HG03280 (cell line): ENCODE measurements at regions not wholly inside any gene's neighbourhood (a gene's known extent, or its start where the extent isn't known, plus 50 kb on each side); places are given as distances from the start of the nearest gene placed in this dataset.
"Not testable (repeated sequence)": the region's sequence is repeated elsewhere in the genome, so short reads cannot be mapped to it uniquely, and the experiment has no call there.

Experiments
- ATAC-seq: cut with Tn5 transposase; IDR thresholded peaks from one replicate; pipeline ENCODE4 v1.9.1; 2021; ENCODE audit warnings: mild to moderate bottlenecking, moderate library complexity; ENCODE audit not compliant: unreplicated experiment

DNA sequence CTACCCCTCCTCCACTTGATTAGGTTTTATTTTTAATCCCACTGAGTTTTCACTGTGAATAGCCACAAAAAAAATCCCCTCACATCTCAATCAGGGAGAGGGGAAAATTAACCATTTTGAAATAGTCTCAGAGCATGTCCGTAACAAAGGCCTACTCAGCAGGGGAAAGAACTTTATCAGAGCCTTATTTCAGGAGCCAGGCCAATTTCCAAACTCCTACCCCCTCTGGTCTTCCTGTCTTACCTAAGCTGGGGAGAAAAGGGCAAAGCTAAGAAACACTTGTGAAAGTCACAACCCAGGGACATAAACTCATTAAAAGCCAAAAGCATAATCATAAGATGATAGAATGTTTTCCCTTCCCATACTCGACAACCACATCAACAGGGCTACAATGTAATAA lies 260.3 kb upstream of the DIO3 start:
- no peak for ATAC-seq

DNA sequence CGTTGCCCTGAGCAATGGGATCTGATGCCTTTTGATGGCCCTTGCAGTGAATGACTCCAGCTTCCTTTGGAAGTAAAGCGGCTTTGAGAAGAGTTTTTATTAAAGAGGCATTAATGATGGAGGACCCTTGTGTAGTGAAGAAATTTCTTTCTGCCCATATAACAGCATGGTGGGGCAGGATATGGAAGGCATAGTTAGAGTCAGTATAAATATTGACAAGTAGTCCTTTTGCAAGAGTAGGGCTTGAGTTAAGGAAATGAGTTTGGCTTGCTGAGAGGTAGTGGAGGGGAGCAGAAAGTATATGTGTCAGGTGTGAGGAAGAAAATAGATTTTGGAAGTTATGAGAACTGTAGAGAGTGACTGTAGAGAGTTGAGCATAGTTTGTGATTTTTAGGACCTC lies 254.1 kb upstream of the DIO3 start:
- not testable (repeated sequence) for ATAC-seq

DNA sequence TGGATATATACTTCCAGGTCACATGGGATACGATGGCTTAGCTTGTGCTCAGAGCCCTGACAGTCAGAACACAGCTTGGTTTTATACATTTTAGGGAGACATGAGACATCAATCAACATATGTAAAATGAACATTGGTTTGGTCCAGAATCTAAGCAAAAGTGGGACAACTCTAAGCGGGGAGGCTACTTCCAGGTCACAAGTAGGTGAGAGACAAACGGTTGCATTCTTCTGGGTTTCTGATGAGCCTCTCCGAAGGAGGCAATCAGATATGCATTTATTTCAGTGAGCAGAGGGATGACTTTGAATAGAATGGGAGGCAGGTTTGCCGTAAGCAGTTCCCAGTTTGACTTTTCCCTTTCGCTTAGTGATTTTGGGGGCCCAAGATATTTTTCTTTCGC lies 250.1 kb upstream of the DIO3 start:
- not testable (repeated sequence) for ATAC-seq

- ATAC-seq: no peak
Observed at GRCh38 chr14:101313268-101313667, 248.0 kb upstream of the DIO3 start.

DNA sequence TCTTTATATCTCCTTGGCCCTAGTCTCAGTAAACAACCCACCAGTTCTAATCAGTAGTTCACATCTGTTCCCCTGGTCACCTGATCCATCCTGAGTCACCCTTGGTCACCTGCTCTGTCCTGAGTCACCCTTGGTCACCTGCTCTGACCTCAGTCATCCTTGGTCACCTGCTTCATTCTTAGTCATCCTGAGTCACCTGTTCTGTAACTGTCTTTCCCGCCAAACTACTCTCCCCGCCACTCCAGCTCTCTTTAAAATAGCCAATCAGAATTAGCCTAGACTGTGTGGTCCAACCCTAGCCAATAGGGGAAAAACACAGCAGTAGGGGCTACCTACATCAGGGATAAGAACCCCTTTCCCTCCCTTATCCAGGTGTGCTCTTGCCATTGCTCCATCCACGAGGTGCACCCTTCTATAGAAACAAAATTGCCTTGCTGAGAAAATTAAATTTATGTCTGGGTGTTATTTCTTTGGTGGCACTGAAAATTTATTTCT lies 245.4 kb upstream of the DIO3 start:
- ATAC-seq: no peak

GRCh38 chr14:101318271-101318670 lies 243.0 kb upstream of the DIO3 start:
- ATAC-seq: no peak

- no peak for ATAC-seq
Observed at GRCh38 chr14:101320396-101320795, 240.9 kb upstream of the DIO3 start.

DNA sequence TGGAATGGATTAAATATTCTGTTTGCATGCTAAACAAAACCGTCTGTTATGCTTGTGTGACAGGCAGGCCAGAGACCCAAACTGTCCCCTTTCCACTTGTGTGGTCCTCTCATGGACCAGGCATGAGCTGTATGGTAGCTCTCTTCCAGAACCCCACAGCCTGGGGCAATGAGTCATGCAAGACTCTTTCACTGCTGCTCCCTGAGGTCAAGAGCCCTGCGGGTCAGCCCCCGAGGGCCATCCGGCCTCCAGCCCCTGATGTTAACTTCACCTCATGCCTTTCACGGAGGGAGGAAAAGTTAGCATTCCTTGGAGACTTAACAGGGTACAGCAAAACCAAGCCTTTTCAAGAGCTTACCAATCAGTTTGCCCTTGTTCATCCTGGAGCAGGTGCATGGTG lies 239.1 kb upstream of the DIO3 start:
- ATAC-seq: no peak

DNA sequence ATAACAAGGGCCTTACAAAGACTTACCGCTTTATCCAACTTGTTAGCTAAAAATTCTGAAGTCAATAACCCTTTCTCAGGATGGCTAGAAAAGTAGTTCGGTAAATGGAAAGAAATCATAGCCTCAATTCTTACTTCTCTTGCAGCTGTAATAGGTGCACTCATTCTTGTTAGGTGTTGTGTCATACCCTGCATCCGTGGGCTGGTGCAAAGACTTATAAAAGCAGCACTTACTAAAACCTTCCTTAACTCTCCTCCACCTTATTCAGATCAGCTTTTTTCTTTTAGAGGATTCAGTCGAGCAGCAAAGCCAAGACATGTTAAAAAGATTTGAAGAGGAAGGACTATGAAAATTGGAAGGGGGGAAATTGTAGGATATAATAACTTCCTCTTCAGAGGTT lies 238.2 kb upstream of the DIO3 start:
- no peak for ATAC-seq

DNA sequence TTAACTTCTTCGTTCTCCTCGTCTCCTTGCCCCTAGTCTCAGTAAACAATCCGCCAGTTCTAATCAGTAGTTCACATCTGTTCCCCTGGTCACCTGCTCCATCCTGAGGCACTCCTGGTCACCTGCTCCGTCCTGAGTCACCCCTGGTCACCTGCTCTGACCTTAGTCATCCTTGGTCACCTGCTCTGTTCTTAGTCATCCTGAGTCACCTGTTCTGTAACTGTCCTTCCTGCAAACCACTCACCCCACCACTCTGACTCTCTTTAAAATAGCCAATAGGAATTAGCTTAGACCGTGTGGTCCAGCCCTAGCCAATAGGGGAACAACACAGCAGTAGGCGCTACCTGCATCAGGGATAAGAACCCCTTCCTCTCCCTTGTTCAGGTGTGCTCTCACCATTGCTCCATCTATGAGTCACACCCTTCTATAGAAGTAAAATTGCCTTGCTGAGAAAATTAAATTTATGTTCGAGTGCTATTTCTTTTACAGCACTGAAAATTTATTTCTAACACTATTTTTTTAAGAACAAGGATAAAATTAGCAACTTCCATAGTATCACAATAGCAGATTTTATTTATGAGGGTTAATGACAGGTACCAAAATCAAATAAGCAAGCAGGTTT lies 237.6 kb upstream of the DIO3 start:
- ATAC-seq: not testable (repeated sequence)

DNA sequence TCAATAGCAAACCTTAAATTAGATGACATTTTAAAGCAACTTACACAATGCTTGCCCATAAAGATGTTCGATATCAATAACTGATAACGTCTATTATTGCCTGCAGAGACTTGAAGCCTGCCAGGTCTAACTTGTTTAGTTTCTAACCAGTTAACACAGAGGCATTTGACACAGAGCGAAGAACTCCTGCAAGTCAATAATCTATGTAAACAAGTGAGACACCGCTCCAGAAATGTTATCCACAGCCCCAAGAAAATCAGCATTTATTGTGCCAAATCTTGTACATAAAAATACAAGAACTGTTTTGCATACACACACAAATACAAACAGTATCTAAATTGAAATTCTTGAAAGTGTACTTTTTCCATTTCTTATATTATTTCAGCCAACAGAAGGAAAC lies 236.0 kb upstream of the DIO3 start:
- no peak for ATAC-seq

- no peak for ATAC-seq
Observed at GRCh38 chr14:101328412-101329028, 232.8 kb upstream of the DIO3 start.

- no peak for ATAC-seq
Observed at GRCh38 chr14:101330416-101331140, 230.7 kb upstream of the DIO3 start.

GRCh38 chr14:101331141-101331525 lies 230.2 kb upstream of the DIO3 start:
- no peak for ATAC-seq

- ATAC-seq: no peak
Observed at GRCh38 chr14:101331661-101332169, 229.6 kb upstream of the DIO3 start.

GRCh38 chr14:101332281-101332680 lies 229.0 kb upstream of the DIO3 start:
- no peak for ATAC-seq

DNA sequence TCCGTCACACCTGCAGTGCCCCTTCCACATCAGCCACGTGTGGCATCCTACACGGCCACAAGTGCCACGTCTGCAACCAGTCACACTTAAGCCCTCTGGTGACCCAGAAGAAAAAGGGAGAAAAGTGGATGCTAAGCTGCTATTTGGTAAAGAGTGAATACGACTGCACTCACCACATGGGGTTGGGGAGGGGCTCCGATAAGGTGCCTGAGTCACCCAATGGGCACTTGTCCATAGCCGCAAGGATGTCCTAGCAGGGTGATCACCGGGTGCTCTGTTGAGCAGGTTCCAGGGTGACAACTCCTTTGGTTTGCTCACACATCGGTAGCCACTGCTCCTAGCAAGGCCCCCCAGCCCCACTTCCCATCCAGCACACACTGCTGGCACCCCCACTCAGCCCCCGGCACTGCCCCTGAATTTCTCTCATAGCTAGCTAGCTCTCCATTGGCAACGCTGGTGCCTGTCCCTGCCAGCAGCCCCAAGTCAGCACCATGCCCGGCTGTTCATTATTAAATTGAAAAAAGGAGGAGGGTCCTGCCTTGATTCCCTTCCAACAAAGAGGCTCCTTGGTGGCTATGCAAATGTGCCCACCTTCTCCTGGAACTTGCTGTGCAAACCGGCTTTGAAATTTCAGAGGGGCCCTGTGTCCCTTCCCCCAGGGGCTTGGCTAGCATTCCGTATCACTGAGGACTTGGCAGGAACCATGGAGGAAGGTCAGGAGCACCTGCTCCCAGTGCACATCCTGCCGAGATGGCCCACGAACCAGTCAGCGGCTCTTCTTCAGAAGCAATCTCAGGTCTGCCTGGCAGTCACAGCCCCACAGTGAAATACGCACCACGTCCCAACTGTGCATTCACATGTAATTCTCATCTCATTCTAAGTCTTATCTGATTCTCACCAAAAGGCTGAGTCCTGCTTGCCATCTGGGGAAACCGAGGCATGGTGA lies 227.7 kb upstream of the DIO3 start:
- no peak for ATAC-seq

DNA sequence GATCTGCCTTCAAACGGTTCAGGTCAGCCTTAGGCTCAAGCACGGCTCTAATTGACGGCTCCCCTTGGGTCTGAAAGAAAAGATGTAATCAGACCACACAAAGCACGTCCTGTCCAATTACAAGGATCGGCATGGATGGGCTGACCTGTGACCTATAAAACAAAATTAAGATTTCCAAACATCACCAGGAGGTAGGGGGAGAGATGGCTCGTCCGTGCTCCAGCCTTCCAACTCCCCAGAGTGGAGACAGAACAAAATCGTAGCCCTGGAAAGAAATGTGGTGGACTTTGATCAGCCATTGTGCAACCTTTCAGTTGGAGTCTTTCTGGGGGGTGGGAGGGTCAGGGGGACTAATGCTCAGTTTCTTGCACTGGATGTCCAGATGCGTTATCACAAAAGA lies 226.6 kb upstream of the DIO3 start:
- ATAC-seq: no peak

DNA sequence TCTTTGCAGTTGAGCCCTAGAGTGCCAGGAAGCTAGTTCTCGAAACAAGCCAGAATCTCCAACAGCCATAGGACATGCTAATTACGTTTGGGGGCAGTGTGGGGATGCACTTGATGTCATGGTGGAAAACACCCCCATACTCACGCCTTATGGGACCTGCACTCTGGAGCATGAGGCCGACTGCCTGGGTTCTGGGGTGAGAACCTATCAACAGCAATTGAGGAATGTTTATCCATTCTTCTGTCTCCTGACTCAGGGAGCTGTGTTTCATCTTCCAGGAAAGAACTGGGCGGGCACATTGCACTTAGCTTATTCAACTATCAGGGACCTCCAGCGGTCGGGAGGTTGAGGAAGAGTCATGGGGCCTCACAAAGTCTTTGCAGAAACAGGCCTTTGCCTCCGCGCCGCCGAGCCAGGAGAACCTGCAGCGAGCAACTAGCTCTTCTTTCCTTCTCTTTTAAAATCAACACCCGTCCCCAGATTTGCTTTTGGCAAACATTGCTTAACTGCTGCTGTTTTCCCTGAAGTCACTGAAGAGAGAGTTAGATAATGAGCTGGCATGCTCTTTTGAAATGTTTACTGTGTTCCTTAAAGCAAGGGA lies 226.1 kb upstream of the DIO3 start:
- ATAC-seq: no peak

- ATAC-seq: no peak
Observed at GRCh38 chr14:101336183-101336582, 225.1 kb upstream of the DIO3 start.
